ENCODE measurements at regions not wholly inside any gene's neighbourhood (a gene's known extent, or its start where the extent isn't known, plus 50 kb on each side); places are given as distances from the start of the nearest gene placed in this dataset.

DNA sequence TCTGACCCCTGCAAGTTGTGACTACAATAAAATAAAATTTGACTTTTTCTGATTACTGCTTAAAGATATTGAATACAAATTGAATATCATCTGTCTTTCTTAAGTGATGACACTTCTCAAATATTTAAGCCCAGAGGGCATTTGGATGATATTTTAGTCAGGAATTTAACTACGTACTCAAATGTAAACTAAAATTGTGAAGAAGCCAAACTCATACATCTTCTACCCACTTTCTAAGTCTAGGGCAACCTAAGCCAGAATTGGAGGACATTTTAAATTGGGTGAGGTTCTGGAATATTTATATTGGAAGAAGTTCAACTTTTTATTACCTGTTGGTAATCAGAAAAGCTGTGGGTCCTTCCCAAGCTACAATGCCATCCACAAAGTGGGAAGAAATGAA, 149.1 kb upstream of the WDR11 start:
- no peaks in the 10 kb centered on the region for H3K79me1 ChIP-seq (ENCODE audit: low read depth, low read length)
- no peak overlapping the region for H2BK15ac ChIP-seq (ENCODE audit: low read length)
- no peak overlapping the region for H3K18ac ChIP-seq (ENCODE audit: low read length)
- H4K8ac ChIP-seq (ENCODE audit: low read depth, low read length) = no peak overlapping the region
- H3K4me1 ChIP-seq (ENCODE audit: control insufficient read depth in 2 of 2, insufficient read depth in 1 of 2, low read depth in 1 of 2, low read length in 2 of 2) = no peaks in the 10 kb centered on the region
- H3K9me3 ChIP-seq (replicated peaks in 1 of 2; ENCODE audit: control insufficient read depth in 2 of 2, insufficient read depth in 1 of 2, low read depth in 1 of 2, low read length in 2 of 2) = peaks cover 0 to 2% of the 10 kb centered on the region in 2 donors
- no peak overlapping the region for H3K14ac ChIP-seq (ENCODE audit: low read length)
- H2AK5ac ChIP-seq (ENCODE audit: low read depth, low read length) = no peak overlapping the region
- H4K91ac ChIP-seq (ENCODE audit: low read depth, low read length, poor library complexity) = no peak overlapping the region
- no peak overlapping the region for H2BK120ac ChIP-seq (ENCODE audit: low read depth, low read length)
- no peak overlapping the region for H3K9ac ChIP-seq (ENCODE audit: low read depth, low read length, poor library complexity)
- no peak overlapping the region for H3K4me2 ChIP-seq (ENCODE audit: insufficient read depth, low read length, poor library complexity, severe bottlenecking)
- no peak for DNase-seq (ENCODE audit: low spot score)
- peaks cover 0 to 5% (median 0%) of the 10 kb centered on the region in 3 experiments for H3K27me3 ChIP-seq (ENCODE audit: control insufficient read depth in 3 of 3, insufficient read depth in 3 of 3, low read depth in 1 of 3, low read length in 3 of 3)
- H3K4ac ChIP-seq (ENCODE audit: low read length) = no peak overlapping the region
- peaks cover 0 to 2% of the 10 kb centered on the region in 2 donors for H3K36me3 ChIP-seq (replicated peaks in 1 of 2; ENCODE audit: control insufficient read depth in 2 of 2, insufficient read depth in 2 of 2, low read length in 2 of 2)
- no peak overlapping the region for H3K27ac ChIP-seq (replicated peaks; ENCODE audit: low read length)
- no CpG with 5 or more reads among the region's 1 CpG for WGBS, 2 donors (ENCODE audit: extremely low coverage in 2 of 2, insufficient read length in 2 of 2, insufficient replicate concordance in 1 of 2)
- no peak overlapping the region for H3K23ac ChIP-seq (ENCODE audit: low read depth, low read length, poor library complexity)
- H3K4me3 ChIP-seq (ENCODE audit: low read length in 2 of 2) = no peak overlapping the region
- H2BK12ac ChIP-seq (ENCODE audit: low read length) = no peak overlapping the region
- no peak overlapping the region for H2BK5ac ChIP-seq (ENCODE audit: low read length)
- H2AFZ ChIP-seq (ENCODE audit: low read length) = no peak overlapping the region

DNA sequence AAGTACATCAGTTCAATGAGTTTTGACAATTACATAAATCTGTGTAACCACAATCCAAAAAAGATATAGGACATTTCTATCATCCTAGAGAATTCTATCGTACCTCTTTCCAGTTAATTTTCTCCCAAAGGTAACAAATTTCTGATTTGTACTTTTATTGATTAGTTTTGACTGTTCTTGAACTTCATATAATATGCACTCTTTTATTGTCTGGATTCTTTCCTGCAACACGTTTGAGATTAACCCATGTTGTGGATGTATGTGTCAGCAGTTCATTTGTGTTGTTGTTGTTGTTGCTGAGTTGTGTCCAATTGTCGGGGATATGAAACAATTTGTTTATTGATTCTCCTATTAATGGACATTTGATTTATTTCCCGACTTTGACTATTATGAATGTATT, 145.9 kb upstream of the WDR11 start:
- DNase-seq (ENCODE audit: low spot score) = no peak
- Histone ChIP-seq H3K4me2 (ENCODE audit: insufficient read depth, low read length, poor library complexity, severe bottlenecking) (no peak overlapping the region), H3K4ac (ENCODE audit: low read length) (no peak overlapping the region), H2BK120ac (ENCODE audit: low read depth, low read length) (no peak overlapping the region), H2AFZ (ENCODE audit: low read length) (no peak overlapping the region), H4K91ac (ENCODE audit: low read depth, low read length, poor library complexity) (no peak overlapping the region), H2BK15ac (ENCODE audit: low read length) (no peak overlapping the region), H3K23ac (ENCODE audit: low read depth, low read length, poor library complexity) (no peak overlapping the region), H3K4me1 (ENCODE audit: control insufficient read depth in 2 of 2, insufficient read depth in 1 of 2, low read depth in 1 of 2, low read length in 2 of 2) (no peaks in the 10 kb centered on the region), H4K8ac (ENCODE audit: low read depth, low read length) (no peak overlapping the region), H3K27ac (replicated peaks; ENCODE audit: low read length) (no peak overlapping the region), H3K27me3 (ENCODE audit: control insufficient read depth in 3 of 3, insufficient read depth in 3 of 3, low read depth in 1 of 3, low read length in 3 of 3) (peaks cover 0 to 5% (median 0%) of the 10 kb centered on the region in 3 experiments), H3K9me3 (replicated peaks in 1 of 2; ENCODE audit: control insufficient read depth in 2 of 2, insufficient read depth in 1 of 2, low read depth in 1 of 2, low read length in 2 of 2) (peaks cover 0 to 2% of the 10 kb centered on the region in 2 donors), H3K36me3 (replicated peaks in 1 of 2; ENCODE audit: control insufficient read depth in 2 of 2, insufficient read depth in 2 of 2, low read length in 2 of 2) (peaks cover 0 to 2% of the 10 kb centered on the region in 2 donors), H3K18ac (ENCODE audit: low read length) (no peak overlapping the region), H3K9ac (ENCODE audit: low read depth, low read length, poor library complexity) (no peak overlapping the region), H3K14ac (ENCODE audit: low read length) (no peak overlapping the region), H2BK12ac (ENCODE audit: low read length) (no peak overlapping the region), H2BK5ac (ENCODE audit: low read length) (no peak overlapping the region), H3K79me1 (ENCODE audit: low read depth, low read length) (no peaks in the 10 kb centered on the region), H2AK5ac (ENCODE audit: low read depth, low read length) (no peak overlapping the region), H3K4me3 (ENCODE audit: low read length in 2 of 2) (no peak overlapping the region)
- WGBS, 2 donors (ENCODE audit: extremely low coverage in 2 of 2, insufficient read length in 2 of 2, insufficient replicate concordance in 1 of 2) = no CpG with 5 or more reads among the region's 4 CpGs

DNA sequence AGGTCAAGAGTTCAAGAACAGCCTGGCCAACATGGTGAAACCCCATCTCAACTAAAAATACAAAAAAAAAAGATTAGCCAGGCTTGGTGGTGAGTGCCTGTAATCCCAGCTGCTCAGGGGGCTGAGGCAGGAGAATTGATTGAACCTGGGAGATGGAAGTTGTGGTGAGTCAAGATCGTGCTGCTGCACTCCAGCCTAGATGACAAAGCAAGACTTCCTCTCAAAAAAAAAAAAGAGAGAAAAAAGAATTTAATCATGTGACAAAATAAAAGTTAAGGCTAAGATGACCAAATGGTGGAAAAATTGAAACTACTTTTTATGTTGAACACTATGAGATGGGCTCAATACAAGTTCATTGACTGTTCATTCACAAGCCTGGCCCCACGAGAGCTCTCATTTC, 141.1 kb upstream of the WDR11 start:
- no peaks in the 10 kb centered on the region for H3K79me1 ChIP-seq (ENCODE audit: low read depth, low read length)
- no peak overlapping the region for H4K91ac ChIP-seq (ENCODE audit: low read depth, low read length, poor library complexity)
- no peak overlapping the region for H3K14ac ChIP-seq (ENCODE audit: low read length)
- no peak for DNase-seq (ENCODE audit: low spot score)
- no peak overlapping the region for H3K4me3 ChIP-seq (ENCODE audit: low read length in 2 of 2)
- H3K23ac ChIP-seq (ENCODE audit: low read depth, low read length, poor library complexity) = no peak overlapping the region
- H3K4me1 ChIP-seq (ENCODE audit: control insufficient read depth in 2 of 2, insufficient read depth in 1 of 2, low read depth in 1 of 2, low read length in 2 of 2) = peaks cover 0 to 2% of the 10 kb centered on the region in 2 donors
- H2BK12ac ChIP-seq (ENCODE audit: low read length) = no peak overlapping the region
- H3K4ac ChIP-seq (ENCODE audit: low read length) = no peak overlapping the region
- no peak overlapping the region for H2BK5ac ChIP-seq (ENCODE audit: low read length)
- no peaks in the 10 kb centered on the region for H3K36me3 ChIP-seq (replicated peaks in 1 of 2; ENCODE audit: control insufficient read depth in 2 of 2, insufficient read depth in 2 of 2, low read length in 2 of 2)
- no peak overlapping the region for H3K4me2 ChIP-seq (ENCODE audit: insufficient read depth, low read length, poor library complexity, severe bottlenecking)
- H2AK5ac ChIP-seq (ENCODE audit: low read depth, low read length) = no peak overlapping the region
- H3K9ac ChIP-seq (ENCODE audit: low read depth, low read length, poor library complexity) = no peak overlapping the region
- no peaks in the 10 kb centered on the region for H3K9me3 ChIP-seq (replicated peaks in 1 of 2; ENCODE audit: control insufficient read depth in 2 of 2, insufficient read depth in 1 of 2, low read depth in 1 of 2, low read length in 2 of 2)
- no peak overlapping the region for H2BK120ac ChIP-seq (ENCODE audit: low read depth, low read length)
- H4K8ac ChIP-seq (ENCODE audit: low read depth, low read length) = no peak overlapping the region
- H2BK15ac ChIP-seq (ENCODE audit: low read length) = no peak overlapping the region
- WGBS, 2 donors (ENCODE audit: extremely low coverage in 2 of 2, insufficient read length in 2 of 2, insufficient replicate concordance in 1 of 2) = no CpG with 5 or more reads among the region's 2 CpGs
- peaks cover 0 to 7% (median 0%) of the 10 kb centered on the region in 3 experiments for H3K27me3 ChIP-seq (ENCODE audit: control insufficient read depth in 3 of 3, insufficient read depth in 3 of 3, low read depth in 1 of 3, low read length in 3 of 3)
- no peak overlapping the region for H3K27ac ChIP-seq (replicated peaks; ENCODE audit: low read length)
- H3K18ac ChIP-seq (ENCODE audit: low read length) = no peak overlapping the region
- H2AFZ ChIP-seq (ENCODE audit: low read length) = no peak overlapping the region

DNA sequence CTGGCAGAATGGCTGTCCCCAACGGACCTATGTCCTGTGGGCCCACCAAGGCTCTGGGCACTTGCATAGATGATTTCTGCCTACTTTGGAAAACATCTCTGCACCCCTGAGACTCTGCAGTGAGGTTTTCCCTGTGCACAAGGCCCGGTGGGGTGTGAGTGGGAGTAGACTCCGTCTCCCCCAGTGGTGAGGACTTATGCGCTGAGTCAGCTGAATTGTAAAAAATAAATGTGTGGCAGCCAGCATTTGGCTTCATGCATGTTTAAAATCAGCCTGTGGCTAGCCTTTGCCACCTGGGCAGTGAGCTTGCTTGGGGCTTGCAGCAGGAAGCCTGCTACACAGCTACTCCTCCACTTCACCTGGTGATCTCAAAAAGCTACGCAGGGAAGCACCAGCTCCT, 139.3 kb upstream of the WDR11 start:
- Histone ChIP-seq H3K18ac (ENCODE audit: low read length) (no peak overlapping the region), H3K9ac (ENCODE audit: low read depth, low read length, poor library complexity) (no peak overlapping the region), H3K27ac (replicated peaks; ENCODE audit: low read length) (no peak overlapping the region), H4K8ac (ENCODE audit: low read depth, low read length) (no peak overlapping the region), H3K27me3 (ENCODE audit: control insufficient read depth in 3 of 3, insufficient read depth in 3 of 3, low read depth in 1 of 3, low read length in 3 of 3) (peaks cover 0 to 11% (median 0%) of the 10 kb centered on the region in 3 experiments), H2AK5ac (ENCODE audit: low read depth, low read length) (no peak overlapping the region), H3K79me1 (ENCODE audit: low read depth, low read length) (no peaks in the 10 kb centered on the region), H3K14ac (ENCODE audit: low read length) (no peak overlapping the region), H2BK15ac (ENCODE audit: low read length) (no peak overlapping the region), H2AFZ (ENCODE audit: low read length) (no peak overlapping the region), H4K91ac (ENCODE audit: low read depth, low read length, poor library complexity) (no peak overlapping the region), H2BK5ac (ENCODE audit: low read length) (no peak overlapping the region), H2BK120ac (ENCODE audit: low read depth, low read length) (no peak overlapping the region), H3K9me3 (replicated peaks in 1 of 2; ENCODE audit: control insufficient read depth in 2 of 2, insufficient read depth in 1 of 2, low read depth in 1 of 2, low read length in 2 of 2) (no peaks in the 10 kb centered on the region), H3K23ac (ENCODE audit: low read depth, low read length, poor library complexity) (no peak overlapping the region), H3K4me3 (ENCODE audit: low read length in 2 of 2) (no peak overlapping the region), H3K4ac (ENCODE audit: low read length) (no peak overlapping the region), H2BK12ac (ENCODE audit: low read length) (no peak overlapping the region), H3K4me1 (ENCODE audit: control insufficient read depth in 2 of 2, insufficient read depth in 1 of 2, low read depth in 1 of 2, low read length in 2 of 2) (peaks cover 0 to 2% of the 10 kb centered on the region in 2 donors), H3K36me3 (replicated peaks in 1 of 2; ENCODE audit: control insufficient read depth in 2 of 2, insufficient read depth in 2 of 2, low read length in 2 of 2) (no peaks in the 10 kb centered on the region), H3K4me2 (ENCODE audit: insufficient read depth, low read length, poor library complexity, severe bottlenecking) (no peak overlapping the region)
- no peak for DNase-seq (ENCODE audit: low spot score)
- WGBS, 2 donors (ENCODE audit: extremely low coverage in 2 of 2, insufficient read length in 2 of 2, insufficient replicate concordance in 1 of 2) = no CpG with 5 or more reads among the region's 5 CpGs
